ENCODE measurements at regions not wholly inside any gene's neighbourhood (a gene's known extent, or its start where the extent isn't known, plus 50 kb on each side); places are given as distances from the start of the nearest gene placed in this dataset.

GRCh38 chr1:38123356-38124135 lies 77.0 kb upstream of the POU3F1 start:
- CTCF ChIA-PET = no interaction called here
- H2AFZ ChIP-seq = no peak overlapping the region
- H3K27ac ChIP-seq = peak overlapping the region; percentile 29; the same call in 1 of the 2 replicates

GRCh38 chr1:38121231-38121680 lies 74.7 kb upstream of the POU3F1 start:
- TF ChIP-seq EZH2 (IDR thresholded peaks at IDR 0.05; ENCODE audit: low read depth) (no peak), CTCF (conservative IDR thresholded peaks at IDR 0.05) (no peak)
- Histone ChIP-seq H4K20me1 (ENCODE audit: insufficient read depth) (no peaks in the 10 kb centered on the region), H3K4me2 (no peak overlapping the region), H2AFZ (no peak overlapping the region), H3K27ac (no peak overlapping the region), H3K4me1 (replicated peaks; ENCODE audit: insufficient read depth) (peaks cover 39% of the 10 kb centered on the region), H3K9me3 (ENCODE audit: insufficient read depth, low read depth) (no peaks in the 10 kb centered on the region), H3K79me2 (ENCODE audit: low read depth) (no peaks in the 10 kb centered on the region), H3F3A (ENCODE audit: insufficient read depth, low read depth) (peaks cover 15% of the 10 kb centered on the region; the same call in 1 of the 2 replicates), H3K9me2 (ENCODE audit: insufficient read depth) (no peaks in the 10 kb centered on the region), H3K36me3 (ENCODE audit: low read depth) (no peaks in the 10 kb centered on the region), H3K4me3 (no peak overlapping the region), H3K27me3 (ENCODE audit: insufficient read depth, low read depth) (no peaks in the 10 kb centered on the region)
- CTCF ChIA-PET = no interaction called here
- POLR2A ChIA-PET (ENCODE audit: unreplicated experiment) = no interaction called here
- DNase-seq = no peak
- intact Hi-C loops (cut with micrococcal nuclease; ENCODE audit: unreplicated experiment) = no loop called here
- BruUV-seq (replicated peaks) = no TSS peak

More at GRCh38 chr1:38123356-38124135, 77.0 kb upstream of the POU3F1 start:
- TF ChIP-seq CTCF (conservative IDR thresholded peaks at IDR 0.05) = no peak
- TF ChIP-seq EZH2 (IDR thresholded peaks at IDR 0.05; ENCODE audit: low read depth) = no peak
- H3K79me2 ChIP-seq (ENCODE audit: low read depth) = no peaks in the 10 kb centered on the region
- peaks cover 59% of the 10 kb centered on the region for H3K4me1 ChIP-seq (replicated peaks; ENCODE audit: insufficient read depth)
- peak overlapping the region; percentile 68 for H3K4me2 ChIP-seq
- H3K36me3 ChIP-seq (ENCODE audit: low read depth) = no peaks in the 10 kb centered on the region
- BruUV-seq (replicated peaks) = TSS peak; percentile 44
- peak; percentile 88 to 89 for DNase-seq
- no peaks in the 10 kb centered on the region for H3K27me3 ChIP-seq (ENCODE audit: insufficient read depth, low read depth)
- peak overlapping the region; percentile 17; the same call in 1 of the 2 replicates for H3K4me3 ChIP-seq
- no peaks in the 10 kb centered on the region for H4K20me1 ChIP-seq (ENCODE audit: insufficient read depth)
- no peaks in the 10 kb centered on the region for H3K9me3 ChIP-seq (ENCODE audit: insufficient read depth, low read depth)
- intact Hi-C loops (cut with micrococcal nuclease; ENCODE audit: unreplicated experiment) = no loop called here
- no peaks in the 10 kb centered on the region for H3K9me2 ChIP-seq (ENCODE audit: insufficient read depth)
- POLR2A ChIA-PET (ENCODE audit: unreplicated experiment) = interaction anchor here (0.6 to 0.8 kb wide), 2 partner anchors 12 to 15 kb away, joined by 4 to 8 read pairs; no protein-coding TSS in a partner anchor
- peaks cover 20% of the 10 kb centered on the region; the same call in 1 of the 2 replicates for H3F3A ChIP-seq (ENCODE audit: insufficient read depth, low read depth)

- intact Hi-C loops (cut with micrococcal nuclease; ENCODE audit: unreplicated experiment) = no loop called here
- no peak overlapping the region for H3K4me2 ChIP-seq
These were observed 74.1 kb upstream of the POU3F1 start for GRCh38 chr1:38120552-38121230.

More at GRCh38 chr1:38120552-38121230, 74.1 kb upstream of the POU3F1 start:
- H3K36me3 ChIP-seq (ENCODE audit: low read depth) = no peaks in the 10 kb centered on the region
- H3K9me2 ChIP-seq (ENCODE audit: insufficient read depth) = no peaks in the 10 kb centered on the region
- H3K27me3 ChIP-seq (ENCODE audit: insufficient read depth, low read depth) = no peaks in the 10 kb centered on the region
- no TSS peak for BruUV-seq (replicated peaks)
- POLR2A ChIA-PET (ENCODE audit: unreplicated experiment) = no interaction called here
- no peaks in the 10 kb centered on the region for H4K20me1 ChIP-seq (ENCODE audit: insufficient read depth)
- CTCF ChIA-PET = no interaction called here
- no peaks in the 10 kb centered on the region for H3K79me2 ChIP-seq (ENCODE audit: low read depth)
- no peak for DNase-seq
- H3K4me1 ChIP-seq (replicated peaks; ENCODE audit: insufficient read depth) = peaks cover 33% of the 10 kb centered on the region
- no peaks in the 10 kb centered on the region for H3K9me3 ChIP-seq (ENCODE audit: insufficient read depth, low read depth)
- TF ChIP-seq CTCF (conservative IDR thresholded peaks at IDR 0.05) = no peak
- TF ChIP-seq EZH2 (IDR thresholded peaks at IDR 0.05; ENCODE audit: low read depth) = no peak
- H3K27ac ChIP-seq = no peak overlapping the region
- H2AFZ ChIP-seq = no peak overlapping the region
- H3K4me3 ChIP-seq = no peak overlapping the region
- peaks cover 15% of the 10 kb centered on the region; the same call in 1 of the 2 replicates for H3F3A ChIP-seq (ENCODE audit: insufficient read depth, low read depth)

Data from PC-9 (cell line).